Dedifferentiated amniotic fluid mesenchymal stem cell (primary cell): ENCODE measurements at regions not wholly inside any gene's neighbourhood (a gene's known extent, or its start where the extent isn't known, plus 50 kb on each side); places are given as distances from the start of the nearest gene placed in this dataset.

Source experiments
- DNase-seq: peaks from one replicate; pipeline ENCODE4 v3.0.0-alpha.2; 2016; ENCODE audit errors: extremely low spot score

- peak; percentile 33 for DNase-seq
Measured at GRCh38 chr6:121823437-121823851, 388.0 kb downstream of the GJA1 start.

DNA sequence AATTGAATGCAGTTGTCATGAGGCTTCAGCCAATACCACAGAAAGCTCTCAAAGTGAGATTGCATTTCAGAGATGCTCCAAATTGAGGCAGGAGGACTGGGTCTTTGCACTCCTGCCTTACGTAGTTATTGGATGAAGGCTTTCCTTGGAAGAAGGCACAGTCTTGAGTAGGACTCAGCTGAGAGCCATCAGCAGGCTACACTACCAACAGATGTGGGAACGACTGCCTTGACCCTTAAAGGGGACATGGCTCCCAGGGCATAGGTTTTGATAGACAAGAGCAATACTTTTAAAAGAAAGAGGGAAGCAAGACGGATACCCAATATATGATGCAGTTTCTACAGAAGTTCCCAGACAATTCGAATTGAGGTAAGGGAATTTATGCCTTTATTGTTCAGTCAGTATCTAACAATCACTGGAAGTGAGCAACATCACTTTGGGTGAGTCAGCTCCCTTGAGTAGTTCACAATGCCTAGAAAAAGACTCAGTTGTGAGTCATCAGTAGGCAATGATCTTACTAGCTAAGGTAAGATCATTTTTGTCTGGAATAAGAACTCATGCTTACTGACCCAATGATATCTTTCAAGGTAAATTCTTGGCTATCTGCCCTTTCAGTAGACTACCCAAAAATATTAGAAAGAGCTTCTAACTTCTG is 390.8 kb downstream of the GJA1 start:
- peak; percentile 61 for DNase-seq

DNA sequence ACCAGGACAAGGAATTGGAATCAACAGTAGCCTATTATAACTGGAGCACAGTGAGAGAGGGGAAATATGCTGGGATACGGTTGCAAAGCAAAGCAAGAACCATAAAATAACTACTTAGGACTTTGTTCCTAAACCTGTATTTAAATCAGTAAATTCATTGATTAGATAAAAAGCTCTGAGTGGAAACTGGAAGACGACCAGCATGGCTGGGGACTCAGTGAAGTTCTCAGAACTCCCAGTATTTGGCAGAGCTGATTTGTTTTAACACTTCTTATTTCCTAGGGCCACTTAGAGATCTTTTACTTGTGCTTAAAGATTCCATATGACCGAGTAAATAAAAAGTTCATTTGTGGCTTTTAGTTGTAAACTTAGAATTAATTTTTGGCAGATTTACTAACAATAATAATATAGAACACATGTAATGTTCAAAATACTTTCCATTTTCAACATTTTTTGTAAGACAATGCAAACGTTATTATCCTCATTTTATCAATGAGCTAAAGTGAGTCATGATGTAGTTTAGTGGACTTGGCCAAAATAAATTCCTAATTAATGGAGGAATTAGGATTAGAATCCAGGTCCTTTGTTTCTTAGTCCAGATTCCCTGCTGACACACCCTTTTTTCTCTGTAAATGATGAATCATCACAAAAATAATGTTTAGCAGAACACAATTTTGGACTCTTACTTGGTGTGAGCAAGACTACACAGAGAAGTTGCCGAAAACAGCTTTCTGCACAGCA is 392.9 kb downstream of the GJA1 start:
- DNase-seq = no peak

DNA sequence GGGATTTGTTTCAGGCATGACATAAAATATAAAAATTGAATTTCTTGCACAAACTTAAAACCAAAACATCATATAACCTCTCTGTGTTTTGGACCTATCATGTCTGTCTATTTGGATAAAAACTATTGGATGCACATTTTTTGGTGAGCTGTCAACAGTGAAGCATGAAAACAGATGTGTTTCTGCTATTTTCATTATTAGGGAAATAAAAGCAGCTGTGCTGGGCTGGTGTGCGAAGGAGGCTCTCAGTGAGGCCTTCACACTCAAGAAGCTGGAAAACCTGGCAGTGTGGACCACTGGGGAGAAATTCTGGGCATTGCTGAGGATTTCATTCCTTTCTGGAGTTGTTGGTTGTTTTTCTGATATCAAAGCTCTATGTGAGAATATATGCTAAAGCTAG is 395.3 kb downstream of the GJA1 start:
- no peak for DNase-seq

GRCh38 chr6:121835662-121836061 is 400.2 kb downstream of the GJA1 start:
- DNase-seq = no peak

DNA sequence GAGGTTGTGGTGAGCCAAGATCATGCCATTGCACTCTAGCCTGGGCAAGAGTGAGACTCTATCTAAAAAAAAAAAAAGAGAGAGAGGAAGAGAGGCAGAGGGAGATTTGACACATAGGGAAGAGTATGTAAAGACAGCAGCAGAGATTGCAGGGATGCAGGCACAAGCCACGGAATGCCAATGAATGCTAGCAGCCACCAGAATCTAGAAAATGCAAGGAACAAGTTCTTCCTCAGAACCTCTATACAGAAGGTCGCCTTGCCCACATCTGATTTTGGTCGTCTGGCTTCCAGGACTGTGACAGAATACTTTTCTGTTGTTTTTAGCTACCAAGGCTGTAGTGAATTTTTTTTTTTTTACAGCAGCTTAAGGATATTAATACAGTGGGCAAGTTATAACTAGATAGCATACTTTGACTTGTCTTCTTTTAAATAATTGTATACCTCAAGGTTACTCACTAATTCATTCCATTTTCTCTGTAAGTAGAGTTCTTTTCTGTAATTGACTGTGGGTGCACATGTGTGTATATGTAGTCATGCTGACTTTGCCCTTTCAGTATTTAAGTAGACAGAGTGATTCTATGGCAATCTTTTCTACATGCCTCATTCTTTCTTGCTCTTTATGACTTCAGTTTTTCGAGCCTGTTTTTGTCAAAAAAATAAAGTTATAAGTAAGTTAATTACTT is 402.2 kb downstream of the GJA1 start:
- DNase-seq = no peak

- DNase-seq = no peak
Measured at GRCh38 chr6:121838842-121839241, 403.4 kb downstream of the GJA1 start.

DNA sequence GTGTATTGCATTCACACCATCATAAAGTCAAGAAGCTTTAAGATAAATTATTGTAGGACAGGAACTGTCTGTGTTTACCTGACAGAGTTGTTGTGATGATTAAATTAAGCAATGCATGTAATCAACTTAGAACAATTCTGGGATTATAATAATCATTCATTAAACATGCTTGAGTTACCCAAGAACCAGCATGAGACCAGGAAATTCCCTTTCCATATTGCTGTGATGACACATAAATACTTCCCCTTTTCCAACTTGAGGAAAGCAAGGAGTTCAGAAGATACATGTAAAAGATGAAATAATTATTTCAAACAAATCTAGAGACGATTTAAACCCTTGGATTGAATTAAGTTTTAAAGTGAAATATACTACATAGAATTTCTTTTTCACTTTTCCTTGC is 404.4 kb downstream of the GJA1 start:
- no peak for DNase-seq

- no peak for DNase-seq
Measured at GRCh38 chr6:121844898-121845297, 409.5 kb downstream of the GJA1 start.

- DNase-seq = no peak
Measured at GRCh38 chr6:121847806-121848522, 412.5 kb downstream of the GJA1 start.

- no peak for DNase-seq
Measured at GRCh38 chr6:121848523-121849255, 413.2 kb downstream of the GJA1 start.

- peak; percentile 54 for DNase-seq
Measured at GRCh38 chr6:121849477-121849876, 414.0 kb downstream of the GJA1 start.

- DNase-seq = no peak
Measured at GRCh38 chr6:121851056-121851455, 415.6 kb downstream of the GJA1 start.

DNA sequence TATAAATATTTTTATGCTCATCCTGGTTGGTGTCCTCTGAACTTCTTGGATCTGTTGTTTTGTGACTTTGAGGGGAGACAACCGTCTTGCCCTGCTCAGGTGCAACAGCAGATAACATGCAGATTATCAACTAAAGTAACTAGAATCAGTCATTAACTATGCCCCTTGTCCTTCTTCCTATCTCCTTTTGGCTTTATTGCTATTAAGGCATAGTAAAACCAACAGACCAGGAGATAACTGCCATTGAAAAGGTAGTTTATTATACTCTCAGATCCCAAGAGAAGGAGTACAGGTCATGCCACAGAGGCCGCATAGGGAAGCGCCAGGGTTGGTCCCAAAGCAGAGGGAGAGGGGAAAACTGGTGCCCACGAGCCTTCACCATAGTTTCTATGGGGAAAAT is 418.2 kb downstream of the GJA1 start:
- no peak for DNase-seq

GRCh38 chr6:121855521-121855920 is 420.1 kb downstream of the GJA1 start:
- no peak for DNase-seq

DNA sequence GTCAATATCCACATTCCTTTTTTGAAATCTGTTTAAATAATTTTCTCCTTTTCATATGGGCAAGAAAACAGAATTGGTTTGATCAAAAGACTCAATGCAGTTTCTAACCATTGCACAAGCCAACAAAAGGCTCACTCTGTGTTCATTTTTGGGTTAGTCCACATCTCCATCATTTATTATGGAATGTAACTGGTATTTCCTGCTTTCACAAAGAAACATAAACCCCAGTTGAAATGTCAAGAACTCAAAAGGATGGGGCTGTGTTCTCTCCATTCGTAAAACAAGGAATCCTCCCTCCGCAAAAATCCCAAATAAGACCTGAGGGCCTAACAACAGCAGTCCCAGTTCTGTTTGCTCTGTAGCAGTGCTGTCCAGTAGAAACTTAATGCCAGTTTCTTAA is 420.9 kb downstream of the GJA1 start:
- DNase-seq = peak; percentile 85

- DNase-seq = no peak
Measured at GRCh38 chr6:121857551-121857950, 422.1 kb downstream of the GJA1 start.

DNA sequence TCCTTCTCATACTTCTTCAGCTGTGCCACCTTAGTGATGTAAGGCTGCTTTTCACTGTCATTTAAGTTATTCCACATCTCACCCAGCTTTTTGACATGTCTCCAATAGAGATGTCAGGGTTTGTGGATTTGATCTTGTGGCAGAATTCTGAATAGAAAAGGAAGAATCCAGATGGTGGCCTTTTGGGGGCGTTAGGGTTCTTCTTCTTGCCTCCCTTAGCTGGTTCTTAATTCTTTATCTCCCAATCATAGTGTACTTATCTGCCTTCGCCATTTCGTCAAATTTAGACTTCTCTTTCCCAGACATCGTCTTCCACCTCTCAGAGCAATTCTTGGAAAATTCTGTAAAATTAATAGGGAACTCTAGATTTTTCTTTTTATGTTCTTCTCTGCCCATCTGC is 422.9 kb downstream of the GJA1 start:
- no peak for DNase-seq

- DNase-seq = no peak
Measured at GRCh38 chr6:121858986-121859385, 423.5 kb downstream of the GJA1 start.

GRCh38 chr6:121865811-121866210 is 430.4 kb downstream of the GJA1 start:
- no peak for DNase-seq

DNA sequence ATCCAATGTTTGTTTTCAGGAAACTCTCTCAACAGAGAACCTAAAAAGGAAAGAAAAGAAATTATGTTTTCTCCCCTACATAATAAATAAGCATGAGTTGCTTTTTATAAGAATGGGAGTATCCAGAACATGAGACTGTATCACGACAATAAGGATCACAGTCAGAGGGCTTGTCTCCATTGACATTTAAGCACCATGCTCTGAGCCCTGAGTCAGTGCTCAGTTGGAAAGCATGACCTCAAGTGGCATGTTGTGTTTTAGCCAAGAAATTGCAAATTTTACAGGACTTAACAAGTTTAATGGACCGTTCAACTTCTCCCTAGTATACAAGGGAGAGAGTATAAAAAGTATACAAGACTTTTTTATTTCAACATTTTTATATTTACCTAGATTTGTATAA is 431.6 kb downstream of the GJA1 start:
- no peak for DNase-seq

DNA sequence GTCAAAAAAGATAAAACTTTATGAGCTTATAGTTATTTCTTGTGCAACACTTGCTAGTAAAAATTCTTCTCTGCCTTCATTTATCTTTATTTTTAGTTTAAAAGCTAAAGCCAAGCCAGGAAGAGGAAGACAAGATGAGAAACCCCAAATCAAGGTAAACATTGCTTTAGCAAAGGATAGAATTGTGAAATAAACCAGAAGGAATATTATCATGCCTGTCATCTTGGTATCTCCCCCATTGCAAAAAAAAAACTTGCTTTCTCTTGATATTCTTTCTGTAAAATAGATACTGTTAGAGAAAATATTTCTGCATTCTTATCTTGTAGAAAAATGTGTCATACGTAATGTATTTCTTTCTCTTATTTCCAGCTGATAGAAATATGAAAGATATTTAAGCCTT is 432.8 kb downstream of the GJA1 start:
- no peak for DNase-seq
